ENCODE measurements at regions not wholly inside any gene's neighbourhood (a gene's known extent, or its start where the extent isn't known, plus 50 kb on each side); places are given as distances from the start of the nearest gene placed in this dataset.

DNA sequence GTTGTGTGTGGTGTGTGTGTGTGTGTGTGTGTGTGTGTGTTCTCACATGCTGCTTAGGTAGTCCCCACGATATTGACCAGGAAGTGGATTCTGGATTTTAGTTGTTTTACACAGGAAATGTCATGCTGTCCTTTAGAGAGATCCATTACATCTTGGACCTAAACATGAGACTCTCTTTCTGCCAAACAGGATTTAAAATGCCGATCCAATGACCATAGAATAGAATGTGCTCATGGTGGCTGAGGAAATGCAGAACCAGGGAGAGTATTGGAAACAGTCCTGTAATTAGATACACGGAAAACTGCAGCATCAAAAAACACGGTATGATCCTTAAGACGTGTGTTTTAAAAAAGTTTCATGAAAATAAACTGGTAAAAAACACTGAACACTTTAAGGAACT lies 347.8 kb upstream of the FRG1 start:
- TF ChIP-seq, protein P1, sequence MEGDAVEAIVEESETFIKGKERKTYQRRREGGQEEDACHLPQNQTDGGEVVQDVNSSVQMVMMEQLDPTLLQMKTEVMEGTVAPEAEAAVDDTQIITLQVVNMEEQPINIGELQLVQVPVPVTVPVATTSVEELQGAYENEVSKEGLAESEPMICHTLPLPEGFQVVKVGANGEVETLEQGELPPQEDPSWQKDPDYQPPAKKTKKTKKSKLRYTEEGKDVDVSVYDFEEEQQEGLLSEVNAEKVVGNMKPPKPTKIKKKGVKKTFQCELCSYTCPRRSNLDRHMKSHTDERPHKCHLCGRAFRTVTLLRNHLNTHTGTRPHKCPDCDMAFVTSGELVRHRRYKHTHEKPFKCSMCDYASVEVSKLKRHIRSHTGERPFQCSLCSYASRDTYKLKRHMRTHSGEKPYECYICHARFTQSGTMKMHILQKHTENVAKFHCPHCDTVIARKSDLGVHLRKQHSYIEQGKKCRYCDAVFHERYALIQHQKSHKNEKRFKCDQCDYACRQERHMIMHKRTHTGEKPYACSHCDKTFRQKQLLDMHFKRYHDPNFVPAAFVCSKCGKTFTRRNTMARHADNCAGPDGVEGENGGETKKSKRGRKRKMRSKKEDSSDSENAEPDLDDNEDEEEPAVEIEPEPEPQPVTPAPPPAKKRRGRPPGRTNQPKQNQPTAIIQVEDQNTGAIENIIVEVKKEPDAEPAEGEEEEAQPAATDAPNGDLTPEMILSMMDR (conservative IDR thresholded peaks at IDR 0.05 in 1 of 2, IDR thresholded peaks at IDR 0.05 in 1 of 2; ENCODE audit: low read depth in 1 of 2, low read length in 2 of 2) = no peak
- no peak for TF ChIP-seq EZH2 (IDR thresholded peaks at IDR 0.05; ENCODE audit: low read length, missing control alignments)

Data from fibroblast of lung (primary cell).